ENCODE measurements at regions not wholly inside any gene's neighbourhood (a gene's known extent, or its start where the extent isn't known, plus 50 kb on each side); places are given as distances from the start of the nearest gene placed in this dataset.

- TF ChIP-seq, protein P1, sequence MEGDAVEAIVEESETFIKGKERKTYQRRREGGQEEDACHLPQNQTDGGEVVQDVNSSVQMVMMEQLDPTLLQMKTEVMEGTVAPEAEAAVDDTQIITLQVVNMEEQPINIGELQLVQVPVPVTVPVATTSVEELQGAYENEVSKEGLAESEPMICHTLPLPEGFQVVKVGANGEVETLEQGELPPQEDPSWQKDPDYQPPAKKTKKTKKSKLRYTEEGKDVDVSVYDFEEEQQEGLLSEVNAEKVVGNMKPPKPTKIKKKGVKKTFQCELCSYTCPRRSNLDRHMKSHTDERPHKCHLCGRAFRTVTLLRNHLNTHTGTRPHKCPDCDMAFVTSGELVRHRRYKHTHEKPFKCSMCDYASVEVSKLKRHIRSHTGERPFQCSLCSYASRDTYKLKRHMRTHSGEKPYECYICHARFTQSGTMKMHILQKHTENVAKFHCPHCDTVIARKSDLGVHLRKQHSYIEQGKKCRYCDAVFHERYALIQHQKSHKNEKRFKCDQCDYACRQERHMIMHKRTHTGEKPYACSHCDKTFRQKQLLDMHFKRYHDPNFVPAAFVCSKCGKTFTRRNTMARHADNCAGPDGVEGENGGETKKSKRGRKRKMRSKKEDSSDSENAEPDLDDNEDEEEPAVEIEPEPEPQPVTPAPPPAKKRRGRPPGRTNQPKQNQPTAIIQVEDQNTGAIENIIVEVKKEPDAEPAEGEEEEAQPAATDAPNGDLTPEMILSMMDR (IDR thresholded peaks at IDR 0.05; ENCODE audit: poor library complexity): no peak
- TF ChIP-seq EZH2 (IDR thresholded peaks at IDR 0.05; ENCODE audit: borderline replicate concordance): no peak
Measured at GRCh38 chr5:166904571-166904970, 1386.9 kb upstream of the WWC1 start.

Data from hepatocyte (in vitro differentiated cells).